H1 (cell line): ENCODE measurements at regions not wholly inside any gene's neighbourhood (a gene's known extent, or its start where the extent isn't known, plus 50 kb on each side); places are given as distances from the start of the nearest gene placed in this dataset.

Experiments
- CTCF ChIA-PET: fragments of 300-600 bp; sonication (Branson Sonifier 250); formaldehyde crosslinking; loops from one replicate; lab custom pipeline; 2021; ENCODE audit not compliant: partially characterized antibody; lab: Charles Lee
- POLR2A ChIA-PET: fragments of 300-600 bp; sonication (Branson Sonifier 250); formaldehyde crosslinking; loops from one replicate; lab custom pipeline; 2021; ENCODE audit warnings: inconsistent platforms; ENCODE audit not compliant: partially characterized antibody; lab: Charles Lee
- DNase-seq, 2 experiments: peaks; one replicate each; pipeline versions ENCODE4 v3.0.0 to v3.0.0-alpha.2; 2010 to 2022; ENCODE audit warnings: low spot score in 2 of 2, low read depth in 1 of 2, mixed read lengths in 1 of 2
- FAIRE-seq: peaks from 2 replicates; lab custom pipeline; 2011; peaks lifted over from hg19 to GRCh38; lab: Jason Lieb, UNC
- H2AFZ ChIP-seq: 2 replicates; pipeline ENCODE4 v1.8.1; 2012; ENCODE audit warnings: low read length, inconsistent platforms
- H2AK5ac ChIP-seq: 2 replicates; pipeline ENCODE4 v1.6.1; 2013; ENCODE audit warnings: low read depth, low read length
- H2BK120ac ChIP-seq: replicated peaks from 2 replicates; pipeline ENCODE3; 2013; ENCODE audit warnings: low read depth, low read length, inconsistent platforms
- H2BK12ac ChIP-seq: 2 replicates; pipeline ENCODE4 v1.6.1; 2013; ENCODE audit warnings: low read depth, low read length
- H2BK15ac ChIP-seq: 2 replicates; pipeline ENCODE4 v1.6.1; 2013; ENCODE audit warnings: low read length
- H2BK20ac ChIP-seq: 2 replicates; pipeline ENCODE4 v1.6.1; 2013; ENCODE audit warnings: low read length
- H2BK5ac ChIP-seq: 2 replicates; pipeline ENCODE4 v1.6.1; 2013; ENCODE audit warnings: low read depth, low read length
- H3K14ac ChIP-seq: 2 replicates; pipeline ENCODE4 v1.6.1; 2013; ENCODE audit warnings: inconsistent platforms; ENCODE audit not compliant: insufficient read length
- H3K18ac ChIP-seq: 2 replicates; pipeline ENCODE4 v1.6.1; 2013; ENCODE audit warnings: low read length; ENCODE audit errors: extremely low read depth
- H3K23ac ChIP-seq: 2 replicates; pipeline ENCODE4 v1.6.1; 2013; ENCODE audit warnings: inconsistent platforms; ENCODE audit not compliant: insufficient read length
- H3K23me2 ChIP-seq: 2 replicates; pipeline ENCODE4 v1.6.1; 2013; ENCODE audit warnings: low read depth, low read length
- H3K27ac ChIP-seq: 2 replicates; pipeline ENCODE4 v1.6.1; 2011; ENCODE audit warnings: low read depth, low read length, inconsistent platforms
- H3K27me3 ChIP-seq, 4 experiments: replicated peaks in 1 of 4; 1 replicate in 1 of 4; 2 replicates in 3 of 4; pipeline versions ENCODE4 v1.6.1 to v1.8.1; 2011 to 2013; ENCODE audit warnings: low read length in 3 of 4, mild to moderate bottlenecking in 3 of 4, inconsistent platforms in 2 of 4, mixed read lengths in 2 of 4, moderate library complexity in 1 of 4; ENCODE audit not compliant: control insufficient read depth in 3 of 4, insufficient read depth in 3 of 4; ENCODE audit errors: extremely low read depth in 1 of 4
- H3K36me3 ChIP-seq, 4 experiments: 2 replicates each; pipeline versions ENCODE4 v1.6.1 to v1.8.1; 2011 to 2013; ENCODE audit warnings: mild to moderate bottlenecking in 4 of 4, low read length in 3 of 4, moderate library complexity in 2 of 4, control low read depth in 1 of 4, inconsistent platforms in 1 of 4; ENCODE audit not compliant: insufficient read depth in 4 of 4, control insufficient read depth in 2 of 4
- H3K4ac ChIP-seq: replicated peaks from 2 replicates; pipeline ENCODE3; 2013; ENCODE audit warnings: low read length, low read depth, mixed read lengths, inconsistent platforms; ENCODE audit not compliant: insufficient read length
- H3K4me1 ChIP-seq, 4 experiments: replicated peaks in 1 of 4; 1 replicate in 1 of 4; 2 replicates in 3 of 4; pipeline versions ENCODE4 v1.6.1 to v1.8.1; 2011 to 2013; ENCODE audit warnings: low read length in 3 of 4, inconsistent platforms in 2 of 4, mixed read lengths in 1 of 4; ENCODE audit not compliant: insufficient read depth in 4 of 4, control insufficient read depth in 3 of 4
- H3K4me2 ChIP-seq, 2 experiments: 2 replicates each; pipeline versions ENCODE4 v1.6.1 to v1.8.1; 2011 to 2013; ENCODE audit warnings: low read depth in 2 of 2, low read length in 2 of 2, control low read depth in 1 of 2, inconsistent platforms in 1 of 2, mild to moderate bottlenecking in 1 of 2; ENCODE audit not compliant: insufficient read depth in 1 of 2
- H3K4me3 ChIP-seq, 4 experiments: fragments of 200-600, 300-600 bp in 1 of 4; sonication (generic), shearing (Covaris generic), sonication (Bioruptor Twin) in 1 of 4; 2 replicates each; pipeline versions ENCODE4 v1.5.1 to v1.8.1; 2011 to 2016; ENCODE audit warnings: low read length in 4 of 4, low read depth in 3 of 4, control low read depth in 2 of 4, inconsistent platforms in 2 of 4, mild to moderate bottlenecking in 2 of 4, mixed read lengths in 1 of 4, moderate library complexity in 1 of 4; ENCODE audit not compliant: insufficient read depth in 2 of 4; ENCODE audit errors: extremely low read depth in 1 of 4
- H3K56ac ChIP-seq: replicated peaks from 2 replicates; pipeline ENCODE3; 2013; ENCODE audit warnings: low read depth, mild to moderate bottlenecking, mixed read lengths, low read length, inconsistent platforms; ENCODE audit not compliant: insufficient read length
- H3K79me1 ChIP-seq: 2 replicates; pipeline ENCODE4 v1.6.1; 2013; ENCODE audit warnings: low read depth, low read length, control low read depth
- H3K79me2 ChIP-seq, 2 experiments: 2 replicates each; pipeline versions ENCODE4 v1.6.1 to v1.8.1; 2012 to 2013; ENCODE audit warnings: low read length in 2 of 2, mild to moderate bottlenecking in 2 of 2, inconsistent platforms in 1 of 2; ENCODE audit not compliant: insufficient read depth in 2 of 2, control insufficient read depth in 1 of 2
- H3K9ac ChIP-seq, 4 experiments: replicated peaks in 1 of 4; 1 replicate in 1 of 4; 2 replicates in 3 of 4; pipeline versions ENCODE4 v1.6.1 to v1.8.1; 2011 to 2013; ENCODE audit warnings: low read depth in 3 of 4, low read length in 3 of 4, control low read depth in 2 of 4, mild to moderate bottlenecking in 2 of 4, moderate library complexity in 2 of 4, inconsistent platforms in 1 of 4; ENCODE audit errors: extremely low read depth in 1 of 4
- H3K9me3 ChIP-seq, 2 experiments: 2 replicates each; pipeline versions ENCODE4 v1.6.1 to v1.8.1; 2012 to 2013; ENCODE audit warnings: mild to moderate bottlenecking in 2 of 2, moderate library complexity in 2 of 2, control low read depth in 1 of 2, inconsistent platforms in 1 of 2, low read depth in 1 of 2, low read length in 1 of 2, mixed read lengths in 1 of 2; ENCODE audit not compliant: insufficient read depth in 2 of 2
- H4K20me1 ChIP-seq, 2 experiments: replicated peaks in 1 of 2; 2 replicates each; pipeline versions ENCODE3 to v1.8.1; 2011 to 2013; ENCODE audit warnings: inconsistent platforms in 2 of 2, low read length in 2 of 2, mild to moderate bottlenecking in 1 of 2; ENCODE audit not compliant: insufficient read depth in 2 of 2, control insufficient read depth in 1 of 2
- H4K5ac ChIP-seq: 2 replicates; pipeline ENCODE4 v1.6.1; 2013; ENCODE audit warnings: low read length, low read depth, mixed read lengths, inconsistent platforms; ENCODE audit not compliant: insufficient read length
- H4K8ac ChIP-seq: 2 replicates; pipeline ENCODE4 v1.8.0; 2013; ENCODE audit warnings: mild to moderate bottlenecking, moderate library complexity, low read length, inconsistent platforms; ENCODE audit not compliant: insufficient read depth; ENCODE audit errors: extremely low read depth
- H4K91ac ChIP-seq: replicated peaks from 2 replicates; pipeline ENCODE3; 2013; ENCODE audit warnings: low read length, mixed read lengths, inconsistent platforms; ENCODE audit not compliant: insufficient read length
- BCL11A ChIP-seq, 2 experiments: IDR thresholded peaks; one replicate each; pipeline ENCODE4 v1.6.1; 2011; ENCODE audit warnings: low read depth in 2 of 2, low read length in 2 of 2, mild to moderate bottlenecking in 2 of 2
- CHD1 ChIP-seq: IDR thresholded peaks from 2 replicates; pipeline ENCODE4 v1.6.1; 2012; ENCODE audit warnings: low read depth, low read length, improper control_type of control experiment
- E2F6 ChIP-seq: IDR thresholded peaks from 2 replicates; pipeline ENCODE4 v1.6.1; 2012; ENCODE audit warnings: inconsistent platforms
- KDM1A ChIP-seq: fragments of 200-600, 300-600 bp; sonication (generic); IDR thresholded peaks from 2 replicates; pipeline ENCODE4 v1.7.1; 2016; ENCODE audit warnings: mild to moderate bottlenecking, low read length, borderline replicate concordance
- MAFK ChIP-seq: IDR thresholded peaks from 2 replicates; pipeline ENCODE4 v1.6.1; 2012; ENCODE audit warnings: low read depth, mild to moderate bottlenecking, improper control_type of control experiment, low read length
- RBBP5 ChIP-seq: IDR thresholded peaks from 2 replicates; pipeline ENCODE4 v1.7.1; 2012; ENCODE audit warnings: low read depth, mild to moderate bottlenecking, inconsistent platforms, low read length, moderate library complexity, borderline replicate concordance
- SRF ChIP-seq: IDR thresholded peaks from 2 replicates; pipeline ENCODE4 v1.6.1; 2011; ENCODE audit warnings: mild to moderate bottlenecking, low read depth, low read length, moderate library complexity
- USF2 ChIP-seq: IDR thresholded peaks from 2 replicates; pipeline ENCODE4 v1.6.1; 2011; ENCODE audit warnings: low read length, improper control_type of control experiment
- YY1 ChIP-seq: IDR thresholded peaks from 2 replicates; pipeline ENCODE4 v1.6.1; 2011; ENCODE audit warnings: low read depth, mild to moderate bottlenecking, low read length
- WGBS, 2 experiments: shearing (Covaris generic) in 1 of 2; methylation state at CpG; one replicate each; pipeline versions ENCODE4 v1.1.6 to v1.1.7; 2013 to 2015; ENCODE audit warnings: low lambda C conversion rate in 2 of 2, mixed read lengths in 2 of 2, inconsistent platforms in 1 of 2, low coverage in 1 of 2, missing lambda C conversion rate in 1 of 2; ENCODE audit not compliant: insufficient replicate concordance in 2 of 2, insufficient coverage in 1 of 2, insufficient read length in 1 of 2; ENCODE audit errors: extremely low coverage in 1 of 2, missing lambda C conversion rate in 1 of 2; 5-methylcytosine and 5-hydroxymethylcytosine counted together

GRCh38 chr5:147044572-147045273 is 166.2 kb upstream of the PPP2R2B start:
- Histone ChIP-seq H3K27ac (no peak overlapping the region), H2BK20ac (no peak overlapping the region), H2AFZ (no peak overlapping the region), H3K79me2 (no peaks in the 10 kb centered on the region), H2BK15ac (no peak overlapping the region), H2BK120ac (no peak overlapping the region), H2BK5ac (no peak overlapping the region), H3K23me2 (peaks cover 2% of the 10 kb centered on the region; the same call in 1 of the 2 replicates), H3K79me1 (no peaks in the 10 kb centered on the region), H3K36me3 (no peaks in the 10 kb centered on the region), H3K23ac (no peak overlapping the region), H2BK12ac (no peak overlapping the region), H3K4me3 (no peak overlapping the region), H3K9ac (no peak overlapping the region), H3K4me1 (peaks cover 0 to 2% (median 0%) of the 10 kb centered on the region in 4 experiments; a peak in 1 of 7 replicates), H3K4ac (no peak overlapping the region), H3K4me2 (no peak overlapping the region), H2AK5ac (no peak overlapping the region), H3K18ac (no peak overlapping the region), H4K8ac (no peak overlapping the region), H4K5ac (no peak overlapping the region), H3K14ac (no peak overlapping the region), H3K9me3 (no peaks in the 10 kb centered on the region), H3K27me3 (no peaks in the 10 kb centered on the region), H4K20me1 (no peaks in the 10 kb centered on the region), H4K91ac (no peak overlapping the region), H3K56ac (no peak overlapping the region)
- ChIA-PET CTCF (interaction anchor here (1.7 kb wide), 2 partner anchors 479 to 502 kb away, joined by 3 to 4 read pairs; no protein-coding TSS in a partner anchor), POLR2A (no interaction called here)
- DNase-seq (no peak), FAIRE-seq (no peak)
- 81% methylated on average over 2 of the region's 2 CpGs; no CpG with 5 or more reads in 1 of the 2 experiments for WGBS, 2 experiments
- TF ChIP-seq BCL11A (IDR thresholded peaks at IDR 0.05; ENCODE audit: low read depth in 2 of 2, low read length in 2 of 2) (no peak), RBBP5 (no peak), CHD1 (no peak), USF2 (no peak), E2F6 (no peak), YY1 (no peak), KDM1A (no peak), SRF (no peak), MAFK (no peak)
